ENCODE measurements at regions not wholly inside any gene's neighbourhood (a gene's known extent, or its start where the extent isn't known, plus 50 kb on each side); places are given as distances from the start of the nearest gene placed in this dataset.
A peak's percentile ranks its signal among the peaks of the same experiment; 100 is the strongest.

GRCh38 chr11:36945384-36945783 lies 347.3 kb upstream of the RAG2 start:
- no peak for TF ChIP-seq EZH2phosphoT487 (IDR thresholded peaks at IDR 0.05; ENCODE audit: borderline replicate concordance)
- TF ChIP-seq RAD21 (IDR thresholded peaks at IDR 0.05; ENCODE audit: low read depth), result peak; percentile 17; the same call in 1 of the 2 replicates
- TF ChIP-seq CTCF (IDR thresholded peaks at IDR 0.05 in 2 of 3, conservative IDR thresholded peaks at IDR 0.05 in 1 of 3; ENCODE audit: borderline replicate concordance in 1 of 3, insufficient read depth in 1 of 3, low read depth in 2 of 3, low read length in 2 of 3), result peak in 2 of 3 experiments; percentile 40 to 47; a peak in 4 of 6 replicates
- no peaks in the 10 kb centered on the region; a peak in 1 of 4 replicates for H3K9me3 ChIP-seq (ENCODE audit: control insufficient read depth in 1 of 2, insufficient read depth in 1 of 2, low read depth in 1 of 2, low read length in 2 of 2)
- H3K4me2 ChIP-seq (ENCODE audit: low read length), result no peak overlapping the region
- ChIA-PET RAD21 (ENCODE audit: low non-redundant PET in 1 of 2, low total read pairs in 2 of 2, uncharacterized antibody in 2 of 2, unreplicated experiment in 2 of 2) (no interaction called here), CTCF (no interaction called here), POLR2A (no interaction called here)
- H3K27me3 ChIP-seq (ENCODE audit: insufficient read depth, low read length), result no peaks in the 10 kb centered on the region
- H3K27ac ChIP-seq (ENCODE audit: low read depth, low read length), result no peak overlapping the region
- no peak overlapping the region for H3K4me3 ChIP-seq (replicated peaks in 1 of 2; ENCODE audit: low read depth in 1 of 2, low read length in 2 of 2)
- ATAC-seq (no peak), DNase-seq (ENCODE audit: low read depth, low spot score) (no peak)
- no peaks in the 10 kb centered on the region for H4K20me1 ChIP-seq (ENCODE audit: insufficient read depth)
- no peak overlapping the region for H3K9ac ChIP-seq (ENCODE audit: low read length)
- no peaks in the 10 kb centered on the region for H3K36me3 ChIP-seq (ENCODE audit: control insufficient read depth in 1 of 2, insufficient read depth in 2 of 2, low read length in 2 of 2)
- intact Hi-C loops (cut with micrococcal nuclease), result loop anchor here (10.0 kb wide), 1 partner anchor 1849 kb away; no protein-coding TSS in a partner anchor
- H3K79me2 ChIP-seq (ENCODE audit: insufficient read depth, low read length), result no peaks in the 10 kb centered on the region
- H3K4me1 ChIP-seq (ENCODE audit: control insufficient read depth in 1 of 2, insufficient read depth in 2 of 2, low read length in 2 of 2), result no peaks in the 10 kb centered on the region
- BruUV-seq (replicated peaks), result no TSS peak
- H2AFZ ChIP-seq (ENCODE audit: low read depth, low read length, poor library complexity, severe bottlenecking), result no peak overlapping the region
- no peaks in the 10 kb centered on the region for H3K9me2 ChIP-seq (ENCODE audit: insufficient read depth)

DNA sequence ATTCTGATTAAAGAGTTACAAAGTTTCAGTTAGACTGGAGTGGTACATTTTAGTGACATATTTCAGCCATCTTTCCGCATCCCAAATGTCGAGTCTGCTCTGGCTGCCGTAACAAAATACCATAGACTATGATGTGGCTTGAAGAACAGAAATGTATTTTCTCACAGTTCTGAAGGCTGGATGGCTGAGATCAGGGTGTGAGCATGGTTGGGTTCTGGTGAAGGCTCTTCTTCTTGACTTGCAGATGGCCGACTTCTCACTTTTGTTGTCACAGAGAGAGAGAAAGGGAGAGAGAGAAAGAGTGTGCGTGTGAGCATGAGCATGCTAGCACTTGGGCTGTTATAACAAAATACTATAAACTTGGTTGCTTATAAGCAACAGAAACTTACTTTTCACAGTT lies 335.4 kb upstream of the RAG2 start:
- Histone ChIP-seq H3K4me3 (replicated peaks in 1 of 2; ENCODE audit: low read depth in 1 of 2, low read length in 2 of 2) (no peak overlapping the region), H3K9me3 (ENCODE audit: control insufficient read depth in 1 of 2, insufficient read depth in 1 of 2, low read depth in 1 of 2, low read length in 2 of 2) (peaks cover 0 to 13% of the 10 kb centered on the region in 2 experiments; a peak in 1 of 4 replicates), H2AFZ (ENCODE audit: low read depth, low read length, poor library complexity, severe bottlenecking) (no peak overlapping the region), H3K9me2 (ENCODE audit: insufficient read depth) (no peaks in the 10 kb centered on the region), H3K9ac (ENCODE audit: low read length) (no peak overlapping the region), H4K20me1 (ENCODE audit: insufficient read depth) (no peaks in the 10 kb centered on the region), H3K79me2 (ENCODE audit: insufficient read depth, low read length) (no peaks in the 10 kb centered on the region), H3K4me2 (ENCODE audit: low read length) (no peak overlapping the region), H3K36me3 (ENCODE audit: control insufficient read depth in 1 of 2, insufficient read depth in 2 of 2, low read length in 2 of 2) (no peaks in the 10 kb centered on the region), H3K4me1 (ENCODE audit: control insufficient read depth in 1 of 2, insufficient read depth in 2 of 2, low read length in 2 of 2) (no peaks in the 10 kb centered on the region), H3K27ac (ENCODE audit: low read depth, low read length) (no peak overlapping the region), H3K27me3 (ENCODE audit: insufficient read depth, low read length) (no peaks in the 10 kb centered on the region)
- TF ChIP-seq POLR2AphosphoS5 (IDR thresholded peaks at IDR 0.05; ENCODE audit: low read depth, low read length) (no peak), TCF7L2 (IDR thresholded peaks at IDR 0.05; ENCODE audit: borderline replicate concordance, extremely low read depth, insufficient read depth, insufficient read length) (no peak), EGR1 (IDR thresholded peaks at IDR 0.05; ENCODE audit: low read depth) (no peak), ZFX (IDR thresholded peaks at IDR 0.05) (no peak), POLR2A (IDR thresholded peaks at IDR 0.05; ENCODE audit: borderline replicate concordance, extremely low read depth, insufficient read depth, insufficient read length) (no peak)
- DNase-seq (ENCODE audit: low read depth, low spot score) (no peak), ATAC-seq (no peak)
- ChIA-PET CTCF (no interaction called here), RAD21 (ENCODE audit: low non-redundant PET in 1 of 2, low total read pairs in 2 of 2, uncharacterized antibody in 2 of 2, unreplicated experiment in 2 of 2) (no interaction called here), POLR2A (no interaction called here)
- intact Hi-C loops (cut with micrococcal nuclease), result no loop called here
- BruUV-seq (replicated peaks), result no TSS peak
